Frontal cortex (tissue), 3 donors: ENCODE measurements at regions not wholly inside any gene's neighbourhood (a gene's known extent, or its start where the extent isn't known, plus 50 kb on each side); places are given as distances from the start of the nearest gene placed in this dataset.
"Not testable (repeated sequence)": the region's sequence is repeated elsewhere in the genome, so short reads cannot be mapped to it uniquely, and the experiment has no call there.

ENCODE experiments used
- DNase-seq, 2 donors: peaks; one replicate each; pipeline ENCODE4 v3.0.0; 2012; ENCODE audit warnings: low spot score in 2 of 2
- FAIRE-seq: peaks from 2 replicates; lab custom pipeline; 2012; peaks lifted over from hg19 to GRCh38; lab: Jason Lieb, UNC
- donor health status: control.
- donor health status: control.
- donor health status: control.

- no peak for DNase-seq
- FAIRE-seq: no peak
These were observed 121.8 kb upstream of the SLC6A11 start for GRCh38 chr3:10694179-10694578.

GRCh38 chr3:10695186-10695585 lies 120.8 kb upstream of the SLC6A11 start:
- FAIRE-seq, DNase-seq: not testable (repeated sequence)

- FAIRE-seq (no peak), DNase-seq (no peak)
These were observed 120.3 kb upstream of the SLC6A11 start for GRCh38 chr3:10695595-10696285.

- no peak for FAIRE-seq
These were observed 118.1 kb upstream of the SLC6A11 start for GRCh38 chr3:10697918-10698317.

GRCh38 chr3:10700821-10701220 lies 115.2 kb upstream of the SLC6A11 start:
- no peak for FAIRE-seq
- no peak for DNase-seq

More at GRCh38 chr3:10697918-10698317, 118.1 kb upstream of the SLC6A11 start:
- no peak for DNase-seq

GRCh38 chr3:10702961-10703740 lies 112.9 kb upstream of the SLC6A11 start:
- FAIRE-seq (no peak), DNase-seq (peak in 1 of 2 donors; percentile 49)

- FAIRE-seq (no peak), DNase-seq (no peak)
These were observed 112.2 kb upstream of the SLC6A11 start for GRCh38 chr3:10703875-10704274.

GRCh38 chr3:10706156-10706739 lies 109.8 kb upstream of the SLC6A11 start:
- FAIRE-seq (no peak), DNase-seq (peak in 1 of 2 donors; percentile 17)

GRCh38 chr3:10706740-10707399 lies 109.2 kb upstream of the SLC6A11 start:
- DNase-seq (peak in 1 of 2 donors; percentile 11), FAIRE-seq (no peak)

- FAIRE-seq (no peak), DNase-seq (peak; percentile 56 to 62)
These were observed 108.4 kb upstream of the SLC6A11 start for GRCh38 chr3:10707400-10708215.

GRCh38 chr3:10708216-10708893 lies 107.7 kb upstream of the SLC6A11 start:
- DNase-seq (peak in 1 of 2 donors; percentile 25), FAIRE-seq (no peak)

GRCh38 chr3:10709110-10709781 lies 106.8 kb upstream of the SLC6A11 start:
- FAIRE-seq (no peak), DNase-seq (peak in 1 of 2 donors; percentile 28)

GRCh38 chr3:10712121-10712520 lies 103.9 kb upstream of the SLC6A11 start:
- DNase-seq: no peak
- FAIRE-seq: no peak

- no peak for FAIRE-seq
- no peak for DNase-seq
These were observed 102.4 kb upstream of the SLC6A11 start for GRCh38 chr3:10713656-10714055.

GRCh38 chr3:10715886-10716285 lies 100.1 kb upstream of the SLC6A11 start:
- FAIRE-seq: no peak
- DNase-seq: no peak

- DNase-seq (no peak), FAIRE-seq (no peak)
These were observed 99.1 kb upstream of the SLC6A11 start for GRCh38 chr3:10716964-10717363.

GRCh38 chr3:10717756-10718155 lies 98.3 kb upstream of the SLC6A11 start:
- DNase-seq: no peak
- FAIRE-seq: no peak

- DNase-seq: no peak
- FAIRE-seq: no peak
These were observed 94.9 kb upstream of the SLC6A11 start for GRCh38 chr3:10721101-10721500.
